ENCODE measurements at regions not wholly inside any gene's neighbourhood (a gene's known extent, or its start where the extent isn't known, plus 50 kb on each side); places are given as distances from the start of the nearest gene placed in this dataset.

DNA sequence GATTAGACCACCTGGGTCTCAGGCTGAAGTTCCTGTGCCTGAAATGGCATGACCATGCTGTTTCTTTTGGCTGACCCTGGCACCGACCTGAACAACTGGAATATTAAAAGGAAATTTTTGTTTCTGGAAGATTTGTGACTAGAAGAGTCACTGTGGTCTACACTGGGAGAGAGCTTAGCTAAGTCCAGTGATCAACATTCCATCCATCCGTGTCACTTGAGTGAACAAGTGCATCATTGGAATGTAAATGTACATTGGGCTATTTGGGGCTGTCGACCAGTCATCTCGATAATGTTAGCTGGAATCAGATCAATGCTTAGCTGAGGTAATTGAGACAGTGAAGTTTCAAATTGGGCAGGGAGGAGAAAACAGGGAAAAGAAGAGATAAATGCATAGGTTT, 95.4 kb upstream of the CCDC85A start:
- TF ChIP-seq ZBTB7A (IDR thresholded peaks at IDR 0.05; ENCODE audit: low read depth) (no peak), YY1 (IDR thresholded peaks at IDR 0.05; ENCODE audit: low read depth) (no peak), NFIC (IDR thresholded peaks at IDR 0.05) (no peak), CEBPB (IDR thresholded peaks at IDR 0.05) (no peak), FOXM1 (IDR thresholded peaks at IDR 0.05; ENCODE audit: borderline replicate concordance, low read depth) (no peak), EP300 (IDR thresholded peaks at IDR 0.05; ENCODE audit: borderline replicate concordance) (no peak), TEAD4 (IDR thresholded peaks at IDR 0.05) (no peak), RAD21 (IDR thresholded peaks at IDR 0.05; ENCODE audit: low read depth) (no peak), CREB1 (IDR thresholded peaks at IDR 0.05; ENCODE audit: low read depth) (no peak)
- TF ChIP-seq, protein P1, sequence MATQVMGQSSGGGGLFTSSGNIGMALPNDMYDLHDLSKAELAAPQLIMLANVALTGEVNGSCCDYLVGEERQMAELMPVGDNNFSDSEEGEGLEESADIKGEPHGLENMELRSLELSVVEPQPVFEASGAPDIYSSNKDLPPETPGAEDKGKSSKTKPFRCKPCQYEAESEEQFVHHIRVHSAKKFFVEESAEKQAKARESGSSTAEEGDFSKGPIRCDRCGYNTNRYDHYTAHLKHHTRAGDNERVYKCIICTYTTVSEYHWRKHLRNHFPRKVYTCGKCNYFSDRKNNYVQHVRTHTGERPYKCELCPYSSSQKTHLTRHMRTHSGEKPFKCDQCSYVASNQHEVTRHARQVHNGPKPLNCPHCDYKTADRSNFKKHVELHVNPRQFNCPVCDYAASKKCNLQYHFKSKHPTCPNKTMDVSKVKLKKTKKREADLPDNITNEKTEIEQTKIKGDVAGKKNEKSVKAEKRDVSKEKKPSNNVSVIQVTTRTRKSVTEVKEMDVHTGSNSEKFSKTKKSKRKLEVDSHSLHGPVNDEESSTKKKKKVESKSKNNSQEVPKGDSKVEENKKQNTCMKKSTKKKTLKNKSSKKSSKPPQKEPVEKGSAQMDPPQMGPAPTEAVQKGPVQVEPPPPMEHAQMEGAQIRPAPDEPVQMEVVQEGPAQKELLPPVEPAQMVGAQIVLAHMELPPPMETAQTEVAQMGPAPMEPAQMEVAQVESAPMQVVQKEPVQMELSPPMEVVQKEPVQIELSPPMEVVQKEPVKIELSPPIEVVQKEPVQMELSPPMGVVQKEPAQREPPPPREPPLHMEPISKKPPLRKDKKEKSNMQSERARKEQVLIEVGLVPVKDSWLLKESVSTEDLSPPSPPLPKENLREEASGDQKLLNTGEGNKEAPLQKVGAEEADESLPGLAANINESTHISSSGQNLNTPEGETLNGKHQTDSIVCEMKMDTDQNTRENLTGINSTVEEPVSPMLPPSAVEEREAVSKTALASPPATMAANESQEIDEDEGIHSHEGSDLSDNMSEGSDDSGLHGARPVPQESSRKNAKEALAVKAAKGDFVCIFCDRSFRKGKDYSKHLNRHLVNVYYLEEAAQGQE (IDR thresholded peaks at IDR 0.05; ENCODE audit: low read depth), result no peak
- TF ChIP-seq, protein P2, sequence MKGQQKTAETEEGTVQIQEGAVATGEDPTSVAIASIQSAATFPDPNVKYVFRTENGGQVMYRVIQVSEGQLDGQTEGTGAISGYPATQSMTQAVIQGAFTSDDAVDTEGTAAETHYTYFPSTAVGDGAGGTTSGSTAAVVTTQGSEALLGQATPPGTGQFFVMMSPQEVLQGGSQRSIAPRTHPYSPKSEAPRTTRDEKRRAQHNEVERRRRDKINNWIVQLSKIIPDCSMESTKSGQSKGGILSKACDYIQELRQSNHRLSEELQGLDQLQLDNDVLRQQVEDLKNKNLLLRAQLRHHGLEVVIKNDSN (IDR thresholded peaks at IDR 0.05), result no peak
- TF ChIP-seq, protein P3, sequence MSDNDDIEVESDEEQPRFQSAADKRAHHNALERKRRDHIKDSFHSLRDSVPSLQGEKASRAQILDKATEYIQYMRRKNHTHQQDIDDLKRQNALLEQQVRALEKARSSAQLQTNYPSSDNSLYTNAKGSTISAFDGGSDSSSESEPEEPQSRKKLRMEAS (IDR thresholded peaks at IDR 0.05), result no peak
